HepG2 (cell line): ENCODE measurements at regions not wholly inside any gene's neighbourhood (a gene's known extent, or its start where the extent isn't known, plus 50 kb on each side); places are given as distances from the start of the nearest gene placed in this dataset.

Experiments
- ATAC-seq: fragments of 200-7000 bp; cut with Tn5 transposase; 3 replicates; pipeline ENCODE4 v1.9.1; 2020; ENCODE audit warnings: mild to moderate bottlenecking, moderate library complexity
- BruUV-seq: library from RNA; stranded (reverse); fragments of 400-500 nt; replicated peaks from 2 replicates; lab custom pipeline; 2021; lab: Mats Ljungman, UMichigan
- CTCF ChIA-PET: fragments of 300-600 bp; formaldehyde crosslinking; extraction: SDS; loops from one replicate; lab custom pipeline; 2021; ENCODE audit warnings: low total read pairs, inconsistent platforms, low intra/inter-chr PET ratio; lab: Yijun Ruan, JAX
- POLR2A ChIA-PET: fragments of 350-600 bp; sonication (Branson Sonifier 250); formaldehyde crosslinking; loops from one replicate; lab custom pipeline; 2020; ENCODE audit warnings: antibody characterized with exemption, inconsistent platforms; lab: Yijun Ruan, JAX
- DNase-seq: peaks from one replicate; pipeline ENCODE4 v3.0.0-alpha.2; 2015; ENCODE audit warnings: low spot score
- FAIRE-seq: peaks from 3 replicates; lab custom pipeline; 2011; peaks lifted over from hg19 to GRCh38; lab: Jason Lieb, UNC
- H2AFZ ChIP-seq: one replicate; pipeline ENCODE4 v1.6.1; 2011; ENCODE audit warnings: low read length, inconsistent platforms
- H3K27ac ChIP-seq: fragments of 300-600 bp; 3 replicates; pipeline ENCODE4 v1.8.0; 2011; ENCODE audit warnings: mixed run types, mild to moderate bottlenecking, mixed read lengths, low read length, inconsistent platforms; ENCODE audit not compliant: insufficient read depth; ENCODE audit errors: extremely low read length
- H3K27me3 ChIP-seq, 2 experiments: fragments of 200-600 bp in 1 of 2; 2 replicates in 1 of 2; 3 replicates in 1 of 2; pipeline versions ENCODE4 v1.6.0 to v1.8.0; 2011; ENCODE audit warnings: low read length in 2 of 2, mild to moderate bottlenecking in 2 of 2, moderate library complexity in 2 of 2, inconsistent platforms in 1 of 2; ENCODE audit not compliant: insufficient read depth in 2 of 2, control insufficient read depth in 1 of 2
- H3K36me3 ChIP-seq, 2 experiments: fragments of 200-600 bp in 1 of 2; replicated peaks in 1 of 2; 2 replicates in 1 of 2; 3 replicates in 1 of 2; pipeline versions ENCODE4 v1.5.1 to v1.8.0; 2011; ENCODE audit warnings: low read length in 2 of 2, inconsistent platforms in 1 of 2; ENCODE audit not compliant: insufficient read depth in 2 of 2, control insufficient read depth in 1 of 2
- H3K4me1 ChIP-seq: 2 replicates; pipeline ENCODE4 v1.5.1; 2012; ENCODE audit warnings: low read length, inconsistent platforms; ENCODE audit not compliant: insufficient read depth
- H3K4me2 ChIP-seq: 2 replicates; pipeline ENCODE4 v1.6.0; 2011; ENCODE audit warnings: low read depth, low read length, inconsistent platforms
- H3K4me3 ChIP-seq, 3 experiments: fragments of 200-600 bp in 1 of 3; sonication (generic), shearing (Covaris generic) in 1 of 3; replicated peaks in 1 of 3; 2 replicates each; pipeline ENCODE4 v1.5.1; 2011 to 2016; ENCODE audit warnings: low read length in 3 of 3, inconsistent platforms in 2 of 3, low read depth in 2 of 3, mild to moderate bottlenecking in 2 of 3, control low read depth in 1 of 3, mixed read lengths in 1 of 3; ENCODE audit not compliant: insufficient read depth in 1 of 3
- H3K79me2 ChIP-seq: one replicate; pipeline ENCODE4 v1.6.1; 2011; ENCODE audit warnings: low read length, inconsistent platforms; ENCODE audit not compliant: insufficient read depth
- H3K9ac ChIP-seq: 2 replicates; pipeline ENCODE4 v1.6.0; 2011; ENCODE audit warnings: mild to moderate bottlenecking, low read depth, low read length, inconsistent platforms; ENCODE audit not compliant: insufficient read depth
- H3K9me3 ChIP-seq: 2 replicates; pipeline ENCODE4 v1.5.1; 2012; ENCODE audit warnings: mild to moderate bottlenecking, low read length
- H4K20me1 ChIP-seq: 2 replicates; pipeline ENCODE4 v1.6.0; 2011; ENCODE audit warnings: inconsistent platforms, mild to moderate bottlenecking, low read length, moderate library complexity; ENCODE audit not compliant: insufficient read depth
- CCAR2 ChIP-seq: fragments of 200-400 bp; formaldehyde crosslinking; optimal IDR thresholded peaks from 2 replicates; pipeline ENCODE3; 2018; ENCODE audit warnings: low read depth, mild to moderate bottlenecking, low read length, moderate library complexity
- LRRFIP1 ChIP-seq: sonication (generic); formaldehyde crosslinking; conservative IDR thresholded peaks from 2 replicates; pipeline ENCODE4 v1.4.0; 2020; ENCODE audit warnings: missing genetic modification reagents
- ZMYM3 ChIP-seq: sonication (generic); formaldehyde crosslinking; IDR thresholded peaks from 2 replicates; pipeline ENCODE4 v1.5.1; 2020; ENCODE audit warnings: mild to moderate bottlenecking, missing genetic modification reagents
- WGBS: methylation state at CpG from one replicate; pipeline ENCODE4 v1.1.6; 2017; ENCODE audit warnings: low lambda C conversion rate; 5-methylcytosine and 5-hydroxymethylcytosine counted together
- in situ Hi-C: cut with HindIII; loops from 2 replicates; pipeline ENCODE4 v1.10.0; 2017; ENCODE audit warnings: low pct_unique_long_range_greater_than_20kb; ENCODE audit not compliant: extremely low pct_ligation_motif_present
- intact Hi-C: fragments of 100-400 bp; cut with micrococcal nuclease; formaldehyde crosslinking; loops from one replicate; pipeline ENCODE4 v1.10.0; 2022; ENCODE audit not compliant: unreplicated experiment
- TF ChIP-seq, protein P1 (sequence below): sonication (generic); formaldehyde crosslinking; IDR thresholded peaks from 2 replicates; pipeline ENCODE4 v1.4.0; 2020; ENCODE audit warnings: missing genetic modification reagents

GRCh38 chr12:124622331-124622730 lies 54.9 kb upstream of the NCOR2 start:
- Histone ChIP-seq H3K4me1 (peaks cover 17% of the 10 kb centered on the region), H3K9me3 (no peaks in the 10 kb centered on the region)

More at GRCh38 chr12:124622331-124622730, 54.9 kb upstream of the NCOR2 start:
- intact Hi-C loops (no loop called here), in situ Hi-C loops (no loop called here)
- Histone ChIP-seq H2AFZ (no peak overlapping the region), H4K20me1 (no peaks in the 10 kb centered on the region), H3K79me2 (no peaks in the 10 kb centered on the region), H3K27ac (no peak overlapping the region), H3K9ac (no peak overlapping the region), H3K4me3 (no peak overlapping the region), H3K36me3 (no peaks in the 10 kb centered on the region), H3K27me3 (peaks cover 6 to 64% of the 10 kb centered on the region in 2 experiments; a peak in 4 of 5 replicates), H3K4me2 (no peak overlapping the region)
- ATAC-seq (no peak), DNase-seq (no peak), FAIRE-seq (no peak)
- 32% methylated on average over 4 of the region's 7 CpGs for WGBS
- TF ChIP-seq, protein P1, sequence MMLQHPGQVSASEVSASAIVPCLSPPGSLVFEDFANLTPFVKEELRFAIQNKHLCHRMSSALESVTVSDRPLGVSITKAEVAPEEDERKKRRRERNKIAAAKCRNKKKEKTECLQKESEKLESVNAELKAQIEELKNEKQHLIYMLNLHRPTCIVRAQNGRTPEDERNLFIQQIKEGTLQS (CRISPR knock-in tag): no peak
- no peak for TF ChIP-seq LRRFIP1
- TF ChIP-seq CCAR2: no peak
- TF ChIP-seq ZMYM3 (CRISPR knock-in tag): 0 out of 2 replicates have a peak, but pooled peaks have one; percentile 26
- POLR2A ChIA-PET: no interaction called here
- CTCF ChIA-PET: no interaction called here
- no TSS peak for BruUV-seq
